ENCODE measurements at regions not wholly inside any gene's neighbourhood (a gene's known extent, or its start where the extent isn't known, plus 50 kb on each side); places are given as distances from the start of the nearest gene placed in this dataset.

DNA sequence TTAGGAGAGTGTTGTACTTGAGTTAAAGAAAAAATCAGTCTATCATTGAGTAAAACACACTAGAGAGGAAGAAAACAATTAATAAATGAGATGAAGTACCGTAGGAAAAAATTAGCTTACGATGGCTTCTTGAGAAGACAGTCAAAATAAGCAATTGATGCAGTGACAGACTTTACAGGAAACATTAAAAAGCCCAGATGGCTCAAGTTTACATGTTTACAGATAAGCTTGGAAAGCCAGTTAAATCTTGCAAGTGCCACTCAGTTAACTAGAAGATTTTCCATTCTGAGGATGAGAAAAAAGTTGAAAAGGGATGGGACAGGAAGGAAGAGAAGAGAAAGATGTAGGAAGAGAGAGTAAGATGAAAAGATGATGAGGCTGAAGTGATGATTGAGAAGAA lies 288.8 kb upstream of the FERMT1 start:
- Histone ChIP-seq H3K27me3 (ENCODE audit: control insufficient read depth, insufficient read depth, low read length) (no peaks in the 10 kb centered on the region), H3K9me3 (ENCODE audit: control insufficient read depth, low read length) (no peaks in the 10 kb centered on the region), H3K4me1 (ENCODE audit: control insufficient read depth, insufficient read depth, low read length) (no peaks in the 10 kb centered on the region), H3K9ac (ENCODE audit: low read length) (no peak overlapping the region), H3K4me3 (ENCODE audit: low read length) (no peak overlapping the region), H3K36me3 (ENCODE audit: control insufficient read depth, insufficient read depth, low read length) (no peaks in the 10 kb centered on the region)

DNA sequence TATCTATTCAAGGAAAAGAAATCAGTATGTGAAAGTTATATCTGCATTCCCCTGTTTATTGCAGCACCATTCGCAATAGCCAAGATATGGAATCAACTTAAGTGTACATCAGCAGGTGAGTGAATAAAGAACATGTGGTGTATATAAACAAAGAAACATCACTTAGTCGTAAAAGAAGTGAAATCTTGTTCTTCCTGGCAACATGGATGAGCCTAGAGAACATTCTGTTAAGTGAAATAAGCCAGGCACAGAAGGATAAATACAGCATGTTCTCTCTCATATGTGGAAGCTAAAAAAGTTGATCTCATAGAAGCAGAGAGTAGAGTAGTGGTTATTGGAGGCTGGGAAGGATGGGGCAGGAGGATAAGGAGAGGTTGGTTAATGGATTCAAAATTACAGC lies 287.9 kb upstream of the FERMT1 start:
- Histone ChIP-seq H3K27me3 (ENCODE audit: control insufficient read depth, insufficient read depth, low read length) (no peaks in the 10 kb centered on the region), H3K4me1 (ENCODE audit: control insufficient read depth, insufficient read depth, low read length) (no peaks in the 10 kb centered on the region), H3K9ac (ENCODE audit: low read length) (no peak overlapping the region), H3K4me3 (ENCODE audit: low read length) (no peak overlapping the region), H3K9me3 (ENCODE audit: control insufficient read depth, low read length) (no peaks in the 10 kb centered on the region), H3K36me3 (ENCODE audit: control insufficient read depth, insufficient read depth, low read length) (no peaks in the 10 kb centered on the region)

DNA sequence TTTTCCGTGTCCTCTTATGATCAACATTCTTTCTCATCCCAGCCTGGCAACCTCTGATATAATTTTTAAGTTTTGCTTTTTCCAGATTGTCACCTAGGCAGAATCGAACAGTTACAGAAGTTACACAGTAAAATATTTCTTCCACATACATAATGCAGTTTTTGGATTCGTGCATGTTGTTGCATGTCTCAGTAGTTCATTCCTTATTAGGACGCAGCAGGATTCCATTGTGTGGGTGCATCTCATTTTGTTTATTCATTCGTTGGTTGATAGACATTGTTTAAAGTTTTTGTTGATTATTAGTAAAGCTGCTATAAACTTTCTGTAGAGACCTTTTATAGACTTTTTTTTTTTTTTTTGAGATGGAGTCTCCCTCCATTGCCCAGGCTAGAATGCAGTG lies 284.3 kb upstream of the FERMT1 start:
- no peak overlapping the region for H3K4me3 ChIP-seq (ENCODE audit: low read length)
- H3K9me3 ChIP-seq (ENCODE audit: control insufficient read depth, low read length) = no peaks in the 10 kb centered on the region
- H3K9ac ChIP-seq (ENCODE audit: low read length) = no peak overlapping the region
- no peaks in the 10 kb centered on the region for H3K36me3 ChIP-seq (ENCODE audit: control insufficient read depth, insufficient read depth, low read length)
- no peaks in the 10 kb centered on the region for H3K27me3 ChIP-seq (ENCODE audit: control insufficient read depth, insufficient read depth, low read length)
- no peaks in the 10 kb centered on the region for H3K4me1 ChIP-seq (ENCODE audit: control insufficient read depth, insufficient read depth, low read length)

DNA sequence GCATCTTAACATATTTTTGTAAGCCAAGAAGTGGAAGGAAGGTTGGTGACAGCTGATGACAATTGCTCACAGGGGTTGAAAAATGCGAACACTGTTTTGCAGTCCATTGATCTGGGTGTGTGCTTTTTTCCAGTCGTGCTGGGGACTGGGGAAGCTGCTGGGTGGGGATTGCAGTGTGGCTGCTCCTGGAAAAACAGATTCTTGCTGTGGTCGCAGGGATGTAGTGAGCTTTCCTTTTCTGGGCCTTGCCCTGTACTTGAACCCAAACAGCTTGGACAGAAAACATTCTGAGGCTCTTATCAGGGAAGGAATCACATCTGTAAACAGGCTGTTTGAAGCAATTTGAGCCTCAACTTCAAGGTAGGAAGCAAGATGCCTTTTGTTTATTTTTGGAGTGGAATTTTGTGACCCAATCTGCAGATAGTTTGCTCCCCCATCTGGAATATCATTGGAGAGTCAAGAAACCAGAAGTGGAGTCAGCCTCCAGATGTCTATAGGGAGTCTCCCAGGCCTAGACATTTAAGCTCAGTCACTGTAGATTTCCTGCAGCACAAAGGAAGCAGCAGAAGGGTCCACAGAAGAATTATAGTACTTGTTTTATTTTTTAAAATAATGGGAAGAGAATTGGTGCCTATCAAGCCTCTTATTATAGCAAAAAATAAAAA lies 279.2 kb upstream of the FERMT1 start:
- no peaks in the 10 kb centered on the region for H3K9me3 ChIP-seq (ENCODE audit: control insufficient read depth, low read length)
- H3K9ac ChIP-seq (ENCODE audit: low read length) = no peak overlapping the region
- no peaks in the 10 kb centered on the region for H3K4me1 ChIP-seq (ENCODE audit: control insufficient read depth, insufficient read depth, low read length)
- no peak overlapping the region for H3K4me3 ChIP-seq (ENCODE audit: low read length)
- H3K36me3 ChIP-seq (ENCODE audit: control insufficient read depth, insufficient read depth, low read length) = no peaks in the 10 kb centered on the region
- no peaks in the 10 kb centered on the region for H3K27me3 ChIP-seq (ENCODE audit: control insufficient read depth, insufficient read depth, low read length)

DNA sequence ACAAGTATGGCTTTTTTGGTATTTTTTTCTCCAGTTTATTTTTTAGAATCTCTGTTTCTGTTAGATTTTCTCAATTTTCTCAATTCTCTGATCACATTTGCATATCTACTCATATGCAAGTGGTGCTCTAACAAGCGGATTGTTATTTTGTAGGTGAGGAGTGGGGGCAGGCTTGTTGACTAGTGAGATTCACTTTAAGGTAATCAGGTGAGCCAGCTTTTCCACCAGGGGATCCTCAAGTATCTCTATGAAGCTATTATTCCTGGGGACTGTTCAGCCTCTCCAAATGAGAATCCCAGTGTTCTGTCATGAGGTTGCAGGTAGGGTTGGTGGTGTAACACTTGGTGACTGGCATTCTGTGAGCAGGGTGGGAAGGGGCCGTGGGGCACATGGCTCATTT lies 274.3 kb upstream of the FERMT1 start:
- Histone ChIP-seq H3K36me3 (ENCODE audit: control insufficient read depth, insufficient read depth, low read length) (no peaks in the 10 kb centered on the region), H3K9ac (ENCODE audit: low read length) (no peak overlapping the region), H3K9me3 (ENCODE audit: control insufficient read depth, low read length) (no peaks in the 10 kb centered on the region), H3K4me1 (ENCODE audit: control insufficient read depth, insufficient read depth, low read length) (no peaks in the 10 kb centered on the region), H3K4me3 (ENCODE audit: low read length) (no peak overlapping the region), H3K27me3 (ENCODE audit: control insufficient read depth, insufficient read depth, low read length) (no peaks in the 10 kb centered on the region)

DNA sequence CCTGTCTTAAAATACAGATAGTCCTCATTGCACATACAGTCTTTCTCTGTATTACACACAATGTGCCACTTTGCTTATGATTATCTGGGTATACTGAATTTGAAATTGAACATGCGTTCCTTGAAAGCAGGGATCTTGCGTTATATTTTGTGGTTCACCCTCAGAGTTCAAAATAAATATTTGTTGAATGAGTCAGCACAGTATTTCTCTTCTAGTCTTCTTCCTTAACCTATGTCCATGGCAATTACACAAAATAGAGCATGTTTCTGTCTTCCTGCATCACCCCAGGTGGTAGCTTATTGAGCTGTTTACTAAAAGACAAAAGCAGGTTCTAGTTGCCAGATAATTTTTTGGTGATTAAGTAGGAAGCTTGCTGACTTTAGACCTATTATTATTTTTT lies 272.9 kb upstream of the FERMT1 start:
- Histone ChIP-seq H3K36me3 (ENCODE audit: control insufficient read depth, insufficient read depth, low read length) (no peaks in the 10 kb centered on the region), H3K27me3 (ENCODE audit: control insufficient read depth, insufficient read depth, low read length) (no peaks in the 10 kb centered on the region), H3K9me3 (ENCODE audit: control insufficient read depth, low read length) (no peaks in the 10 kb centered on the region), H3K4me1 (ENCODE audit: control insufficient read depth, insufficient read depth, low read length) (no peaks in the 10 kb centered on the region), H3K9ac (ENCODE audit: low read length) (no peak overlapping the region), H3K4me3 (ENCODE audit: low read length) (no peak overlapping the region)

DNA sequence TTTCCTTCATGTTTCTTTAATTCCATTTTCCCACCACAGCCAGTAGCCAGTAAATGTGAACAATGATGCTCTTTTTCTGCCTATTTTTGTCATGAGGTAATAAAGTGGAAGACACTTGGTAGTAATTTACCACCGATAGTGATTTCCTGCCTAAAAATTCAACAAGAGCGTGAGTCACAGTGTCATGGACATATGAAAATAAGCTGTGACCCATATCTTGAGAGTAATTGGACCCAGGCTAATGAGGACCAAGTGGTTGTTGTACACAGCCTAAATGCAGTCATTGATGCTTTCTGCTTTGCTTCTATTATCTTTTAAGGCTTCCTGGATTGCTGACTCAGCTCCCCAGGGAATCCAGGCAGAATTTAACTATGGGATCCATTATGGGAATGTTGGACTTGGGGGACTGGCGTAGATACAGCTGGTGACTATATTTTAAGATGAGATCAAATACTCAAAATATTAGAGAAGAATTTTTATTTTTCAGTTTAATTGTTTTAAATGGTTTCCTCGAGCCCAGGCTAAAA lies 265.9 kb upstream of the FERMT1 start:
- Histone ChIP-seq H3K9me3 (ENCODE audit: control insufficient read depth, low read length) (no peaks in the 10 kb centered on the region), H3K9ac (ENCODE audit: low read length) (no peak overlapping the region), H3K4me3 (ENCODE audit: low read length) (no peak overlapping the region), H3K4me1 (ENCODE audit: control insufficient read depth, insufficient read depth, low read length) (no peaks in the 10 kb centered on the region), H3K36me3 (ENCODE audit: control insufficient read depth, insufficient read depth, low read length) (no peaks in the 10 kb centered on the region), H3K27me3 (ENCODE audit: control insufficient read depth, insufficient read depth, low read length) (no peaks in the 10 kb centered on the region)

DNA sequence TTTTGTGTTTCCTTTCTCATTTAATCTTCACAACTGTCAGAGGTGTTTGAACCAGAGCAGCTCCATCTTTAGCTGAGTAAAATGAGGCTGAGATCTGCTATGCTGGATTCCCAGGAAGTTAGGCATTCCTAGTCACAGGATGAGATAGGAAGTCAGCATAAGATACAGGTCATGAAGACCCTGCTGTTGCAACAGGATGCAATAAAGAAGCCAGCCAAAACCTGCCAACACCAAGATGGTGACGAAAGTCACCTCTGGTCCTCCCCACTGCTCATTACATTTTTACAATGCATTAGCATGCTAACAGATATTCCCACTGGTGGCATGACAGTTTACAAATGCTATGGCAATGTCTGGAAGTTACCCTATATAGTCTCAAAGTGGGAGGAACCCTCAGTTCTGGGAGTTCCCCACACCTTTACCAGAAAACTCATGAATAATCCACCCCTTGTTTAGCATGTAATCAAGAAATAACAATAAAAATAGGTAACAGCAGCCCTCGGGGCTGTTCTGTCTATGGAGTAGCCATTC lies 262.2 kb upstream of the FERMT1 start:
- Histone ChIP-seq H3K9me3 (ENCODE audit: control insufficient read depth, low read length) (no peaks in the 10 kb centered on the region), H3K9ac (ENCODE audit: low read length) (no peak overlapping the region), H3K36me3 (ENCODE audit: control insufficient read depth, insufficient read depth, low read length) (no peaks in the 10 kb centered on the region), H3K27me3 (ENCODE audit: control insufficient read depth, insufficient read depth, low read length) (no peaks in the 10 kb centered on the region), H3K4me1 (ENCODE audit: control insufficient read depth, insufficient read depth, low read length) (no peaks in the 10 kb centered on the region), H3K4me3 (ENCODE audit: low read length) (no peak overlapping the region)

DNA sequence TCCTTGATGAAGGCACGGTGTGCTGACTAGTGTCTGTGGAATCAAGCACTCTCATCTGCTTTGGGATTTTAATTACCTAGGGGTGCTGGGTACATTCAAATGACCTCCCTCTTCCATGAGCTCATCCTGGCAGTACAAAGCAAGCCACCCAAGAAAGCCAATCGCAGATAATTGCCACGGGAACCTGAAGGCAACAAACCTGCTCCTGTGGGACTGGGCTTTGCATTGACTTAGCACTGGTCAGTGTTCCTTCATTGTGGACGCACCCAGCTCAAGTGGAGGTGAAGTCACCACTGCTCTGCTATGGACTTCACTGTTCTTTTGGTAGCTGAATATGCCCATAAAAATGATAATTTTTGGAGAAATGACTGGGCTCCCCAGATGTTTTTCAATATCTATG lies 261.6 kb upstream of the FERMT1 start:
- H3K4me1 ChIP-seq (ENCODE audit: control insufficient read depth, insufficient read depth, low read length) = no peaks in the 10 kb centered on the region
- H3K9me3 ChIP-seq (ENCODE audit: control insufficient read depth, low read length) = no peaks in the 10 kb centered on the region
- no peaks in the 10 kb centered on the region for H3K27me3 ChIP-seq (ENCODE audit: control insufficient read depth, insufficient read depth, low read length)
- no peaks in the 10 kb centered on the region for H3K36me3 ChIP-seq (ENCODE audit: control insufficient read depth, insufficient read depth, low read length)
- no peak overlapping the region for H3K9ac ChIP-seq (ENCODE audit: low read length)
- no peak overlapping the region for H3K4me3 ChIP-seq (ENCODE audit: low read length)

DNA sequence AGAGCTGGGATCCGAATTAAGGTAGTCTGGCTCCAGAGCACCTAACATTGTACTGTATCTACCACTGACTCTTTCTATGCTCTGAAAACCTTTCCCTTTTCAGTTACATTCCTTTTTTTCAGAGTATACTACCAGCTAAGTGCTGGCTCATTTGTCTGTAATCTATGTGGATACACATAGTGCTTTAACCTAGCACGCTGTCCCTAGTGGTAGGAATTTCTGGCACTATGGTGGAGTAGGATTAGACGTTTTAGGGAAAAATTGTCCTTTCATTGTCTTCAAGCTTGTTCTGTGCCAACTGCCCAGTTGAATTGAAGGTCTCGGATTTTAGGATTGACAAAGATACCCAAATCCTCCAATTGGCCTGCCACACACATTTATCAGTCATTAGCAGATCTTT lies 259.1 kb upstream of the FERMT1 start:
- Histone ChIP-seq H3K27me3 (ENCODE audit: control insufficient read depth, insufficient read depth, low read length) (no peaks in the 10 kb centered on the region), H3K4me3 (ENCODE audit: low read length) (no peak overlapping the region), H3K36me3 (ENCODE audit: control insufficient read depth, insufficient read depth, low read length) (no peaks in the 10 kb centered on the region), H3K4me1 (ENCODE audit: control insufficient read depth, insufficient read depth, low read length) (no peaks in the 10 kb centered on the region), H3K9ac (ENCODE audit: low read length) (no peak overlapping the region), H3K9me3 (ENCODE audit: control insufficient read depth, low read length) (no peaks in the 10 kb centered on the region)

DNA sequence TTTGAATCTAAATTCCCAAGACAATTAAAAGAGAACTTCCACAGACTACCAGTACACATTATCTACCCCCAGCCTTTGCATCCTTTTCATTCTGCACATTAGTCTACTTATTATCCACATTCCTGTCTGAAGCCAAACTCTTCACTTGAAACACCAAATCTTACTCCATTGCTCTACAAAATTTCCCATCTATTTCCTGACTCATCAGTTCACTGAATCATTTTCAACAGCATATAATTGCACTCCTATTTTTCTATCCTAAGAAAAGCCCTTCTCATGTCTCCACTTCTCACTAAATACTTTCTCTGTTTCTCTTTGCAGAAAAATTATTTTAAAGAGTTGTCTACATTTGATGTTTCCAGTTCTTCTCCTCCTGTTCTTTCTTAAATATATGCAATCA lies 239.4 kb upstream of the FERMT1 start:
- H3K9ac ChIP-seq (ENCODE audit: low read length) = no peak overlapping the region
- no peaks in the 10 kb centered on the region for H3K27me3 ChIP-seq (ENCODE audit: control insufficient read depth, insufficient read depth, low read length)
- H3K4me1 ChIP-seq (ENCODE audit: control insufficient read depth, insufficient read depth, low read length) = no peaks in the 10 kb centered on the region
- no peaks in the 10 kb centered on the region for H3K9me3 ChIP-seq (ENCODE audit: control insufficient read depth, low read length)
- no peak overlapping the region for H3K4me3 ChIP-seq (ENCODE audit: low read length)
- no peaks in the 10 kb centered on the region for H3K36me3 ChIP-seq (ENCODE audit: control insufficient read depth, insufficient read depth, low read length)

DNA sequence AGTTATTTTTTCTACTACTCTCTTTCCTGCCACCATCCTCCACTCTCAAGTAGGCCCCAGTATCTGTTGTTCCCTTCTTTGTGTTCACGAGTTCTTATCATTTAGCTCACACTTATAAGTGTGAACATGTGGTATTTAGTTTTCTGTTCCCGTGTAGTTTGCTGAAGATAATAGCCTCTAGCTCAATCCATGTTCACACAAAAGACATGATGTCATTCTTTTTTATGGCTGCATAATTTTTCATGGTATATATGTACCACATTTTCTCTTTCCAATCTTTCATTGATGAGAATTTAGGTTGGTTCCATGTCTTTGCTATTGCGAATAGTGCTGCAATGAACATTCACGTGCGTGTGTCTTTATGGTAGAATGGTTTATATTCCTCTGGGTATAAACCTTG lies 237.9 kb upstream of the FERMT1 start:
- H3K36me3 ChIP-seq (ENCODE audit: control insufficient read depth, insufficient read depth, low read length) = no peaks in the 10 kb centered on the region
- H3K9ac ChIP-seq (ENCODE audit: low read length) = no peak overlapping the region
- no peaks in the 10 kb centered on the region for H3K4me1 ChIP-seq (ENCODE audit: control insufficient read depth, insufficient read depth, low read length)
- no peaks in the 10 kb centered on the region for H3K27me3 ChIP-seq (ENCODE audit: control insufficient read depth, insufficient read depth, low read length)
- H3K4me3 ChIP-seq (ENCODE audit: low read length) = no peak overlapping the region
- no peaks in the 10 kb centered on the region for H3K9me3 ChIP-seq (ENCODE audit: control insufficient read depth, low read length)

Measured in mucosa of stomach (tissue), 1 donor.